ENCODE measurements at regions not wholly inside any gene's neighbourhood (a gene's known extent, or its start where the extent isn't known, plus 50 kb on each side); places are given as distances from the start of the nearest gene placed in this dataset.

DNA sequence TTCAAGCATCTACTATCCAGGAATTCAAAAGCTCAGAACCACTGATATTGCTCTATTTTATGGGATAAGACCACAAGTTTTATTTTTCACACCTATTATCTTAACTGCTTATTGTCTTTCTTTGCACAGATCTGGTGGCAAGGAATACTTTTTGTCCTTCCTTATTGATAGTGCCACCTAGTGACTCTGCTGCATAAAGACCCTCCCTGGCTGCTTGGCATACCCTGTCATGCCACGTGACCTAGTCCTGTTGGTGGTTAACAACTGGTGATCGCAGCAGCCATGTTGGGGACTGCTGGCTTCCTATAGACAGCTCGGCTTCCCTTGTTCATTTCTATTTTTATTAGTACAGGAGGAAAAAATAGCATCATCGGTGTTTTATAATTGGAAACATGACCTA, 236.3 kb downstream of the MEX3B start:
- TF ChIP-seq, protein P1, sequence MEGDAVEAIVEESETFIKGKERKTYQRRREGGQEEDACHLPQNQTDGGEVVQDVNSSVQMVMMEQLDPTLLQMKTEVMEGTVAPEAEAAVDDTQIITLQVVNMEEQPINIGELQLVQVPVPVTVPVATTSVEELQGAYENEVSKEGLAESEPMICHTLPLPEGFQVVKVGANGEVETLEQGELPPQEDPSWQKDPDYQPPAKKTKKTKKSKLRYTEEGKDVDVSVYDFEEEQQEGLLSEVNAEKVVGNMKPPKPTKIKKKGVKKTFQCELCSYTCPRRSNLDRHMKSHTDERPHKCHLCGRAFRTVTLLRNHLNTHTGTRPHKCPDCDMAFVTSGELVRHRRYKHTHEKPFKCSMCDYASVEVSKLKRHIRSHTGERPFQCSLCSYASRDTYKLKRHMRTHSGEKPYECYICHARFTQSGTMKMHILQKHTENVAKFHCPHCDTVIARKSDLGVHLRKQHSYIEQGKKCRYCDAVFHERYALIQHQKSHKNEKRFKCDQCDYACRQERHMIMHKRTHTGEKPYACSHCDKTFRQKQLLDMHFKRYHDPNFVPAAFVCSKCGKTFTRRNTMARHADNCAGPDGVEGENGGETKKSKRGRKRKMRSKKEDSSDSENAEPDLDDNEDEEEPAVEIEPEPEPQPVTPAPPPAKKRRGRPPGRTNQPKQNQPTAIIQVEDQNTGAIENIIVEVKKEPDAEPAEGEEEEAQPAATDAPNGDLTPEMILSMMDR (IDR thresholded peaks at IDR 0.05): peak; percentile 54
- TF ChIP-seq EZH2 (IDR thresholded peaks at IDR 0.05): no peak

Measured in neural progenitor cell (in vitro differentiated cells).